OCI-LY3 (cell line): ENCODE measurements at regions not wholly inside any gene's neighbourhood (a gene's known extent, or its start where the extent isn't known, plus 50 kb on each side); places are given as distances from the start of the nearest gene placed in this dataset.

ENCODE experiments used
- CTCF ChIP-seq: fragments of 200-600, 300-600 bp; sonication (generic); IDR thresholded peaks from 2 replicates; pipeline ENCODE4 v1.5.1; 2014; ENCODE audit warnings: antibody characterized with exemption, low read length, low read depth
- EZH2phosphoT487 ChIP-seq: fragments of 200-600 bp; shearing (Covaris generic); IDR thresholded peaks from 2 replicates; pipeline ENCODE4 v1.6.1; 2018; ENCODE audit warnings: antibody characterized with exemption, mixed run types, low read depth

- TF ChIP-seq CTCF: no peak
- TF ChIP-seq EZH2phosphoT487: no peak
Observed at GRCh38 chr4:133759428-133759827, 442.2 kb downstream of the PABPC4L start.
